ENCODE measurements at regions not wholly inside any gene's neighbourhood (a gene's known extent, or its start where the extent isn't known, plus 50 kb on each side); places are given as distances from the start of the nearest gene placed in this dataset.

DNA sequence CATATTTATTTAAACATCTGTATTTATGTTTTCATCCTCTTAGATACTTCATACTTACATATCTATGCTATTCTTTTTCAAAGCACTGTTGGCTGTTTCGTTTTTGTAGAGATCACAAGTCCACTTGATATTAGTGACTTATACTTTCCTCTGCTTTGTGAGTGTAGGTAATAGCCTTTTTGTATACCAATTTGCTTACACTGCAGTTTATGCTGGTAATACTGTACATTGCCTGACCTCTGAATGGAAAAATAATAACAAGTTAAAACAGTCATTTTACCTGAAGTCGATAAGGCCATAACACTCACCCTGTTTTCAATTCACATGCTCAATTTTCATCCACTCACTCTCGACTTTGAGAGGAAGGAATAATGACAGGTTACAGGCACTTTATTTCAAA, 89.9 kb upstream of the NANOGP8 start:
- TF ChIP-seq, protein P1, sequence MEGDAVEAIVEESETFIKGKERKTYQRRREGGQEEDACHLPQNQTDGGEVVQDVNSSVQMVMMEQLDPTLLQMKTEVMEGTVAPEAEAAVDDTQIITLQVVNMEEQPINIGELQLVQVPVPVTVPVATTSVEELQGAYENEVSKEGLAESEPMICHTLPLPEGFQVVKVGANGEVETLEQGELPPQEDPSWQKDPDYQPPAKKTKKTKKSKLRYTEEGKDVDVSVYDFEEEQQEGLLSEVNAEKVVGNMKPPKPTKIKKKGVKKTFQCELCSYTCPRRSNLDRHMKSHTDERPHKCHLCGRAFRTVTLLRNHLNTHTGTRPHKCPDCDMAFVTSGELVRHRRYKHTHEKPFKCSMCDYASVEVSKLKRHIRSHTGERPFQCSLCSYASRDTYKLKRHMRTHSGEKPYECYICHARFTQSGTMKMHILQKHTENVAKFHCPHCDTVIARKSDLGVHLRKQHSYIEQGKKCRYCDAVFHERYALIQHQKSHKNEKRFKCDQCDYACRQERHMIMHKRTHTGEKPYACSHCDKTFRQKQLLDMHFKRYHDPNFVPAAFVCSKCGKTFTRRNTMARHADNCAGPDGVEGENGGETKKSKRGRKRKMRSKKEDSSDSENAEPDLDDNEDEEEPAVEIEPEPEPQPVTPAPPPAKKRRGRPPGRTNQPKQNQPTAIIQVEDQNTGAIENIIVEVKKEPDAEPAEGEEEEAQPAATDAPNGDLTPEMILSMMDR (conservative IDR thresholded peaks at IDR 0.05) = no peak
- no peak for TF ChIP-seq ZFX (IDR thresholded peaks at IDR 0.05)
